ENCODE measurements at regions not wholly inside any gene's neighbourhood (a gene's known extent, or its start where the extent isn't known, plus 50 kb on each side); places are given as distances from the start of the nearest gene placed in this dataset.

DNA sequence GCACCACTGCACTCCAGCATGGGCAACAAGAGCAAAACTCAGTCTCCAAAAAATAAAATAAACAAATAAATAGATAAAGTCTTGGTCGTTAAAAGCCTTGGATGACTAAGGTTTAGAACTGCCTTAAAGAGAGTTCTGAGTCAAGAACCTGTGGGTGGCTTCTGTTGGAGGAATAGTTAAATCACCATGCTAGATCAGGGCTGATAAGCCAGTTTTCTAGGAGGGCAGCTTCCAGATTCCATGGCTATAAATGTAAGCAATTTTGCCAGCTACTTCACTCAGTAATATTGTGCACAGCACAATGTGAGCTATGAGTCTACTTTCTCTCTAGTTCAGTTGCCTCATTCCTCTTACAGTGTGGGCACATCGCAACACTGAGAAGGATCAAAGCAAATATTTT, 242.1 kb upstream of the NUDT12 start:
- no peak for DNase-seq
- H3K9me3 ChIP-seq: no peaks in the 10 kb centered on the region
- no peaks in the 10 kb centered on the region for H3K36me3 ChIP-seq
- no peaks in the 10 kb centered on the region for H3K27me3 ChIP-seq
- intact Hi-C loops (cut with DNase I; ENCODE audit: low total_unique reads): no loop called here
- no peaks in the 10 kb centered on the region for H3K4me1 ChIP-seq
- TF ChIP-seq CTCF (IDR thresholded peaks at IDR 0.05): no peak
- H3K27ac ChIP-seq: no peak overlapping the region
- no peak overlapping the region for H3K4me3 ChIP-seq

GRCh38 chr5:103801681-103802080, 239.1 kb upstream of the NUDT12 start:
- no peak overlapping the region for H3K27ac ChIP-seq
- DNase-seq: no peak
- no peak overlapping the region for H3K4me3 ChIP-seq
- H3K9me3 ChIP-seq: peaks cover 0 to 9% (median 0%) of the 10 kb centered on the region in 3 donors
- H3K27me3 ChIP-seq: no peaks in the 10 kb centered on the region
- TF ChIP-seq CTCF (IDR thresholded peaks at IDR 0.05): no peak
- no peaks in the 10 kb centered on the region for H3K4me1 ChIP-seq
- no peaks in the 10 kb centered on the region for H3K36me3 ChIP-seq
- intact Hi-C loops (cut with DNase I; ENCODE audit: low total_unique reads): no loop called here

DNA sequence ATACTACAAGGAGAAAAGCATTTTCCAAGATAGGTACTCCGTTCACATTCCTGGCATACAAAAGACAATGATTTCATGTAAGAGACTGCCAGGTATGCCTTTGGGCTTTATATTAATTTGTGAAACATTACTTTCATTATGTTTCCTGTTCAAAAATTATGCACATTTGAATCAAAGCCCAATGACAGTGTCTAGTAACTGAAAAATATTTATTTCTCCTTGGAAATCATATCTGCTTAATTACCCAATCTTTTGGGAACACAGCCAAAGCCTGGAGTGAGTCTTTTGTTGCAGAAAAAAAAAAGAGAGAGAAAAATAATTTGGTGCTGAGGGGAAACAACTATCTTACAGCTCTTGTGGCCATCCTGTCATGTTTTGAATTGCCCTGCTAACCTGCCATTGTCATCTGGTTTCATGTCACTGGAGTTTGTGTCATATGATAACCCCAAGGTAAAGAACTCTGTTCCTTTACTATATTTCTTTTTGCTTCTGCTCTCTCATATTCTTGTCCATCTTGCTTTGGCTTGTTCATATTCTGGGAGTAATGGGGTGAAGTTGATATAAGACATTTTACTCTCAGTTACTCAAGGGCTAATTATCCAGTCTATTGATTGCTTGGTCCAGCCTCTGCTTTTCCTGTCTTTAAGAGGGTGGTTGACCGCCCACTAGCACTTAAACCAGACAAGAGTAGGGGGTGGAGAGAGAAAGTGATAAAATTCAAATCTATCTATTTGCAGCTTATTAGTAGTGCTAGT, 238.3 kb upstream of the NUDT12 start:
- H3K4me3 ChIP-seq: no peak overlapping the region
- H3K27me3 ChIP-seq: no peaks in the 10 kb centered on the region
- intact Hi-C loops (cut with DNase I; ENCODE audit: low total_unique reads): no loop called here
- DNase-seq: no peak
- no peaks in the 10 kb centered on the region for H3K4me1 ChIP-seq
- peaks cover 0 to 15% (median 0%) of the 10 kb centered on the region in 3 donors for H3K9me3 ChIP-seq
- no peaks in the 10 kb centered on the region for H3K36me3 ChIP-seq
- no peak for TF ChIP-seq CTCF (IDR thresholded peaks at IDR 0.05)
- no peak overlapping the region for H3K27ac ChIP-seq

GRCh38 chr5:103793595-103794182, 231.1 kb upstream of the NUDT12 start:
- H3K36me3 ChIP-seq: no peaks in the 10 kb centered on the region
- peaks cover 0 to 30% (median 19%) of the 10 kb centered on the region in 3 donors for H3K9me3 ChIP-seq
- H3K4me3 ChIP-seq: no peak overlapping the region
- no peaks in the 10 kb centered on the region for H3K4me1 ChIP-seq
- no peak overlapping the region for H3K27ac ChIP-seq
- no peak for DNase-seq
- no peaks in the 10 kb centered on the region for H3K27me3 ChIP-seq
- intact Hi-C loops (cut with DNase I; ENCODE audit: low total_unique reads): no loop called here
- TF ChIP-seq CTCF (IDR thresholded peaks at IDR 0.05): no peak

DNA sequence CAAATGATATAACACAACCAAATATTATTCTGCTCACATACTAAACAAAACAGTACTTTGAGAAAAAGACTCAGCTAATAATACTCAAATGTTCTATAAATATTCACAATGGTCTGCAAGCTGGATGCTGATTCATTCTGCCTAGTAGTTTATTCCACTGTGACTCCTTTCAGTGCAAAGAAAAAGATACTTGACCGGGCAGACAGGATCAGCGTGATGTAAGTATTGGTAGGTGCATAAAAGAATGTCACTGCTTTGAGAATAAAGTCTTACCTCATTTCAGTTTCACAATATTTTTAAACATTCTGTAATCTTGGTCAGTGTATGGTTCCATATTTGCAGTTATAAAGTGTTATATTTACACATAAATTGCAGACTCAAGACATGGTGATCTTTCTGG, 223.0 kb upstream of the NUDT12 start:
- DNase-seq: no peak
- no peak for TF ChIP-seq CTCF (IDR thresholded peaks at IDR 0.05)

More for the DNA sequence above, 223.0 kb upstream of the NUDT12 start:
- intact Hi-C loops (cut with DNase I; ENCODE audit: low total_unique reads): no loop called here
- Histone ChIP-seq H3K4me3 (no peak overlapping the region), H3K9me3 (no peaks in the 10 kb centered on the region), H3K36me3 (no peaks in the 10 kb centered on the region), H3K27ac (no peak overlapping the region), H3K4me1 (peaks cover 0 to 10% (median 0%) of the 10 kb centered on the region in 4 donors), H3K27me3 (no peaks in the 10 kb centered on the region)
